Psoas muscle (tissue), 7 donors: ENCODE measurements at regions not wholly inside any gene's neighbourhood (a gene's known extent, or its start where the extent isn't known, plus 50 kb on each side); places are given as distances from the start of the nearest gene placed in this dataset.

Source experiments
- ATAC-seq, 4 donors: fragments of 200-7000 bp; cut with Tn5 transposase; one replicate each; pipeline ENCODE4 v1.9.1; 2020; ENCODE audit warnings: moderate library complexity in 3 of 4, mild to moderate bottlenecking in 2 of 4
- DNase-seq, 2 donors: peaks; one replicate each; pipeline ENCODE4 v3.0.0-alpha.2; 2020
- H3K27ac ChIP-seq: fragments of 200-600 bp; one replicate; pipeline ENCODE4 v1.8.0; 2022
- H3K27me3 ChIP-seq, 3 donors: fragments of 200-600 bp in 1 of 3; one replicate each; pipeline versions ENCODE4 v1.6.1 to v1.8.0; 2013 to 2022; ENCODE audit warnings: low read length in 2 of 3, mild to moderate bottlenecking in 2 of 3, moderate library complexity in 1 of 3; ENCODE audit not compliant: insufficient read depth in 3 of 3
- H3K36me3 ChIP-seq, 2 donors: fragments of 200-600 bp in 1 of 2; one replicate each; pipeline versions ENCODE4 v1.6.1 to v1.8.0; 2013 to 2022; ENCODE audit warnings: low read depth in 1 of 2, mild to moderate bottlenecking in 1 of 2, moderate library complexity in 1 of 2; ENCODE audit not compliant: insufficient read depth in 1 of 2
- H3K4me1 ChIP-seq: fragments of 200-600 bp; one replicate; pipeline ENCODE4 v1.8.0; 2022
- H3K4me3 ChIP-seq: fragments of 200-600 bp; one replicate; pipeline ENCODE4 v1.8.0; 2022; ENCODE audit warnings: mild to moderate bottlenecking
- H3K9me3 ChIP-seq: fragments of 200-600 bp; one replicate; pipeline ENCODE4 v1.8.0; 2022
- WGBS, 3 donors: extraction: QIAGEN DNeasy Blood & Tissue Kit; methylation state at CpG; one replicate each; pipeline versions ENCODE4 v1.1.6 to v1.1.7; 2013; 5-methylcytosine and 5-hydroxymethylcytosine counted together
- intact Hi-C, 2 donors: fragments of 100-400 bp; cut with DNase I; formaldehyde crosslinking; loops; one replicate each; pipeline versions ENCODE4 v1.11.0 to v1.14.2; 2022
- TF ChIP-seq, protein P1 (sequence below): fragments of 200-600 bp; IDR thresholded peaks from one replicate; pipeline ENCODE4 v1.8.0; 2022; ENCODE audit warnings: antibody characterized with exemption
- donor health status: healthy with polysubstance abuse.
- donor health status: DM: no; HTN: no; CAD: no; lungs with moderate emphysema.
- donor health status: Bipolar disorder and iron deficiency.
- donor health status: healthy.
- donor health status: DM: yes; HTN: yes; CAD: no.
- donor health status: DM: no; HTN: no; CAD: no.
- donor health status: DM: yes; HTN: yes; CAD: no.

DNA sequence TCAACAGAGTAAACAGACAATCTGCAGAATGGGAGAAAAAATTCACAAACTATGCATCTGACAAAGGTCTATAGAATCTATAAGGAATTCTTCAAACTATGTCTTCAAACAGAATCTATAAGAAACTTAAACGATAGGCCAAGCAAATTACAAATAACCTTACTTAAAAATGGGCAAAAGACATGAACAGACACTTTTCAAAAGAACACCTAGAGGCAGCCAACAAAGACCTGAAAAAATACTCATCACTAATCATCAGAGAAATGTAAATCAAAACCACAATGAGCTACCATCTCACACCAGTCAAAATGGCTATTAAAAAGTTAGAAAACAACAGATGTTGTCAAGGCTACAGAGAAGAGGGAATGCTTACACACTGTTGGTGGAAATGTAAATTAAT, 81.3 kb downstream of the ID4 start:
- DNase-seq, result no peak
- Histone ChIP-seq H3K27ac (no peak overlapping the region), H3K27me3 (no peaks in the 10 kb centered on the region), H3K4me3 (no peak overlapping the region), H3K4me1 (no peaks in the 10 kb centered on the region), H3K36me3 (no peaks in the 10 kb centered on the region), H3K9me3 (peaks cover 6% of the 10 kb centered on the region)
- intact Hi-C loops, result no loop called here
- TF ChIP-seq, protein P1, sequence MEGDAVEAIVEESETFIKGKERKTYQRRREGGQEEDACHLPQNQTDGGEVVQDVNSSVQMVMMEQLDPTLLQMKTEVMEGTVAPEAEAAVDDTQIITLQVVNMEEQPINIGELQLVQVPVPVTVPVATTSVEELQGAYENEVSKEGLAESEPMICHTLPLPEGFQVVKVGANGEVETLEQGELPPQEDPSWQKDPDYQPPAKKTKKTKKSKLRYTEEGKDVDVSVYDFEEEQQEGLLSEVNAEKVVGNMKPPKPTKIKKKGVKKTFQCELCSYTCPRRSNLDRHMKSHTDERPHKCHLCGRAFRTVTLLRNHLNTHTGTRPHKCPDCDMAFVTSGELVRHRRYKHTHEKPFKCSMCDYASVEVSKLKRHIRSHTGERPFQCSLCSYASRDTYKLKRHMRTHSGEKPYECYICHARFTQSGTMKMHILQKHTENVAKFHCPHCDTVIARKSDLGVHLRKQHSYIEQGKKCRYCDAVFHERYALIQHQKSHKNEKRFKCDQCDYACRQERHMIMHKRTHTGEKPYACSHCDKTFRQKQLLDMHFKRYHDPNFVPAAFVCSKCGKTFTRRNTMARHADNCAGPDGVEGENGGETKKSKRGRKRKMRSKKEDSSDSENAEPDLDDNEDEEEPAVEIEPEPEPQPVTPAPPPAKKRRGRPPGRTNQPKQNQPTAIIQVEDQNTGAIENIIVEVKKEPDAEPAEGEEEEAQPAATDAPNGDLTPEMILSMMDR, result no peak
- 89 to 92% (median 90%) methylated on average over 1 of the region's 1 CpG for WGBS, 3 donors
- no peak for ATAC-seq

DNA sequence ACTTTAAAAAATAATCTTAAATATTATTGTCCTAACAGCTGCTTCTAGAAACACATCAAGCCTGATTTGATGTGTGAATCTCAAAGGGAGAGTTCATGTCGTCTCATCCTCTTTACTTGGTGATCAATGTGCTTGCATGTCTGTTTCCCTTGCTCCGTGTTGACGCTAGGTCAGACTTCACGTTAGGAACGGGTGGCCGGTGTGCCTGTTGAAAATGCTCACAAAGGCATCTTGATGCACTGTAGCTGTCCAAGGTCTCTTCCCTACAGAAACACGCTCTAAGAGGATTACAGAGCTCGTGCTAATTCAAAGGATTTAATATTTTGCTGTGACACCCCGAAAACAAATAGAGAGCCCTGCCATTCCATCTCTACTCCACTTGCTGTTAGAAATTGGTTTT, 84.6 kb downstream of the ID4 start:
- no peak for ATAC-seq
- Histone ChIP-seq H3K27me3 (no peaks in the 10 kb centered on the region), H3K36me3 (no peaks in the 10 kb centered on the region), H3K27ac (no peak overlapping the region), H3K4me1 (no peaks in the 10 kb centered on the region), H3K4me3 (no peak overlapping the region), H3K9me3 (no peaks in the 10 kb centered on the region)
- DNase-seq, result no peak
- WGBS, 3 donors, result 39 to 52% (median 45%) methylated on average over 9 of the region's 9 CpGs
- TF ChIP-seq, protein P1, result no peak
- intact Hi-C loops, result no loop called here

DNA sequence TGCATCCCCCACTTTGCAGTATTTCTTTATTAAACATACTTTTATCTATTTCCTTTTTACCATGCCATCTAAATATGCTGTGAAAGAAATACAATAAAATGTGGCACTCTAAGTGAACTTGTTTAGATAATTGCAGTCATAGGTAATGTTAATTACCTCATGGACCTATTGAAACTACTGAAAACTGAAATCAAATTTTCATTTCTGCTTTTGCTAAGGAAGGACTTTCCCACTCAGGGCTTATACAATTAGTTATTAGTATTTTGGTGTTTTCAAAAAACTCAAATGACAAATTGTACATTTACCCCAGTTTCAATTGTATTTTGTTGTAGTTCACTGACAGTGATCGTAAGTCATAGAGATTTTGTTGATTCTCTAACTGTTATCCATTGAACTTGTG, 88.4 kb downstream of the ID4 start:
- no peaks in the 10 kb centered on the region for H3K9me3 ChIP-seq
- H3K4me1 ChIP-seq, result no peaks in the 10 kb centered on the region
- H3K4me3 ChIP-seq, result no peak overlapping the region
- no peaks in the 10 kb centered on the region for H3K27me3 ChIP-seq
- no peak overlapping the region for H3K27ac ChIP-seq
- TF ChIP-seq, protein P1, result no peak
- DNase-seq (no peak), ATAC-seq (no peak)
- intact Hi-C loops, result no loop called here
- no peaks in the 10 kb centered on the region for H3K36me3 ChIP-seq
- 88 to 92% (median 90%) methylated on average over 1 of the region's 1 CpG for WGBS, 3 donors

DNA sequence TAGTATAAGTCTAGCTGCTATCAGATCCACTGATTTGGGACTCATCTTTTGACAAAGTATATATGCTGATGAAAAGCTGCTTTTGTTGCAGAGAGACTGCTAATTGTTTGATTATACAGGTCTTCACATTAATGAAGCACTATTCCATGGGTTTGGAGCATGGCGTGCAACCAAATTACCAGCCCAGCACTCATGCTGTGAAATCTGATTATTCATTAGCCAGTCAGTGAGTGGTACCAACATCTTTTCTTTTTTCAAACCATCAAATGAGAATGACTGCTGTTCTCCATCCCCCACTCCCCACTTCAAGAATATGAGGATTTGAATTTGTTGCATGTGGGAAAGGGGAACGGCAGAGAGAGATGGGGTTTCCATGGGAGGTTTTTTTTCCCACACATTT, 91.3 kb downstream of the ID4 start:
- Histone ChIP-seq H3K4me1 (no peaks in the 10 kb centered on the region), H3K27ac (no peak overlapping the region), H3K4me3 (no peak overlapping the region), H3K36me3 (no peaks in the 10 kb centered on the region), H3K27me3 (peaks cover 0 to 3% (median 0%) of the 10 kb centered on the region in 3 donors), H3K9me3 (no peaks in the 10 kb centered on the region)
- no peak for ATAC-seq
- intact Hi-C loops, result no loop called here
- WGBS, 3 donors, result 84 to 85% (median 85%) methylated on average over 2 of the region's 2 CpGs
- TF ChIP-seq, protein P1, result no peak
- DNase-seq, result no peak

DNA sequence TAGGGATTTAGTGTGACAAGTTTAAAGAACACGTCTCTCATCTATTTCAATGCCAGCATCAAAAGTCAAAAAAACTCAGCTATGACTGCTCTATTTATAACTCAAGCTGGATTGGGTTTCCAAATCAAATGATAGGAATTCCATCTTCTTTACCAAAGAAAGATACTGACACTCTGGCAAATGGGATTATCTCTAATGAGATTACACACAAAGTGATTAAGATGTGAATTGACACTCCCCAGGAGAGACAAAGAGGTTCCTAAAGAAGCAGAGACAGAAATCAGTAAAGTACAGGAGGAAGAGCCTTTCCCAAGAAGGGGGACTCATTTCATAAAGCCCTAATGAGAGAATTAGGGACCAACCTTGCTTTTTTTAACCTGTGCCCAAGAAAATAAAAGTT, 92.1 kb downstream of the ID4 start:
- 40 to 51% (median 50%) methylated on average over 1 of the region's 1 CpG for WGBS, 3 donors
- Histone ChIP-seq H3K4me1 (no peaks in the 10 kb centered on the region), H3K4me3 (no peak overlapping the region), H3K27ac (no peak overlapping the region), H3K9me3 (no peaks in the 10 kb centered on the region), H3K27me3 (peaks cover 0 to 3% (median 0%) of the 10 kb centered on the region in 3 donors), H3K36me3 (no peaks in the 10 kb centered on the region)
- no peak for ATAC-seq
- TF ChIP-seq, protein P1, result no peak
- DNase-seq, result no peak
- intact Hi-C loops, result no loop called here
